Activated B cell treated with CpG ODN at 0.5 μM for 24 hours (primary cell): ENCODE measurements at regions not wholly inside any gene's neighbourhood (a gene's known extent, or its start where the extent isn't known, plus 50 kb on each side); places are given as distances from the start of the nearest gene placed in this dataset.

Source experiments
- ATAC-seq: fragments of 200-7000 bp; cut with Tn5 transposase; one replicate; pipeline ENCODE4 v1.10.0; 2021; ENCODE audit warnings: low read depth, mild to moderate bottlenecking, moderate library complexity
- CTCF ChIA-PET: fragments of 350-600 bp; sonication (Branson Sonifier 250); formaldehyde crosslinking; loops from one replicate; lab custom pipeline; 2021; ENCODE audit warnings: antibody characterized with exemption; lab: Charles Lee
- POLR2A ChIA-PET: fragments of 350-600 bp; sonication (Branson Sonifier 250); formaldehyde crosslinking; loops from one replicate; lab custom pipeline; 2021; ENCODE audit warnings: antibody characterized with exemption; lab: Charles Lee
- DNase-seq: peaks from one replicate; pipeline ENCODE4 v3.0.0; 2022
- H3K27ac Mint-ChIP-seq: one replicate; pipeline ENCODE4 v1.8.0; 2020; ENCODE audit warnings: mixed read lengths
- H3K27me3 Mint-ChIP-seq: one replicate; pipeline ENCODE4 v1.8.0; 2021; ENCODE audit warnings: mixed read lengths
- H3K36me3 Mint-ChIP-seq: one replicate; pipeline ENCODE4 v1.8.0; 2021; ENCODE audit warnings: low read depth, mixed read lengths
- H3K4me1 Mint-ChIP-seq: one replicate; pipeline ENCODE4 v1.8.0; 2021; ENCODE audit warnings: mixed read lengths
- H3K4me3 Mint-ChIP-seq: one replicate; pipeline ENCODE4 v1.8.0; 2020; ENCODE audit warnings: mild to moderate bottlenecking, mixed read lengths
- H3K9me3 Mint-ChIP-seq: one replicate; pipeline ENCODE4 v1.8.0; 2020; ENCODE audit warnings: mixed read lengths
- CTCF ChIP-seq: fragments of 200-600 bp; IDR thresholded peaks from one replicate; pipeline ENCODE4 v1.8.0; 2022; ENCODE audit warnings: antibody characterized with exemption, mild to moderate bottlenecking
- intact Hi-C: fragments of 100-400 bp; cut with micrococcal nuclease; formaldehyde crosslinking; loops from one replicate; pipeline ENCODE4 v1.15.1; 2024

- TF ChIP-seq CTCF = no peak
- peak overlapping the region; percentile 60 for H3K27ac Mint-ChIP-seq
- ChIA-PET POLR2A (interaction anchor here (1.3 kb wide), 1 partner anchor 26 kb away, joined by 3 read pairs; no protein-coding TSS in a partner anchor), CTCF (no interaction called here)
- H3K27me3 Mint-ChIP-seq = no peaks in the 10 kb centered on the region
- peaks cover 83% of the 10 kb centered on the region for H3K4me1 Mint-ChIP-seq
- H3K4me3 Mint-ChIP-seq = no peak overlapping the region
- intact Hi-C loops = loop anchor here (10.0 kb wide), 2 partner anchors 770 to 1520 kb away; no protein-coding TSS in a partner anchor
- H3K36me3 Mint-ChIP-seq = no peaks in the 10 kb centered on the region
- H3K9me3 Mint-ChIP-seq = no peaks in the 10 kb centered on the region
- DNase-seq (no peak), ATAC-seq (no peak)
These were observed 82.5 kb upstream of the ARID1B start for GRCh38 chr6:156694679-156695078.

- no peak for TF ChIP-seq CTCF
- peak; percentile 49 for ATAC-seq
- Mint-ChIP-seq H3K4me1 (peaks cover 77% of the 10 kb centered on the region), H3K27ac (peak overlapping the region; percentile 92), H3K9me3 (no peaks in the 10 kb centered on the region), H3K27me3 (no peaks in the 10 kb centered on the region), H3K36me3 (peaks cover 8% of the 10 kb centered on the region), H3K4me3 (peak overlapping the region; percentile 61)
- ChIA-PET CTCF (no interaction called here), POLR2A (interaction anchor here (0.6 to 8.7 kb wide), 15 partner anchors 9 to 570 kb away, joined by 3 to 155 read pairs (median 4); partner anchors contain the start of gene ARID1B)
- DNase-seq = no peak
- intact Hi-C loops = loop anchor here (1.0 to 10.0 kb wide), 4 partner anchors 8 to 1516 kb away; no protein-coding TSS in a partner anchor
These were observed 86.2 kb upstream of the ARID1B start for GRCh38 chr6:156691018-156691417.

GRCh38 chr6:156689656-156690055 is 87.5 kb upstream of the ARID1B start:
- peaks cover 72% of the 10 kb centered on the region for H3K4me1 Mint-ChIP-seq
- H3K9me3 Mint-ChIP-seq = no peaks in the 10 kb centered on the region
- peaks cover 8% of the 10 kb centered on the region for H3K36me3 Mint-ChIP-seq
- H3K27ac Mint-ChIP-seq = peak overlapping the region; percentile 92
- ChIA-PET POLR2A (interaction anchor here (0.5 to 8.7 kb wide), 12 partner anchors 8 to 331 kb away, joined by 3 to 155 read pairs (median 4); partner anchors contain the start of gene ARID1B), CTCF (interaction anchor here (1.3 kb wide), 1 partner anchor 8 kb away, joined by 4 read pairs; no protein-coding TSS in a partner anchor)
- intact Hi-C loops = loop anchor here (10.0 kb wide), 3 partner anchors 295 to 1515 kb away; no protein-coding TSS in a partner anchor
- no peak for DNase-seq
- TF ChIP-seq CTCF = no peak
- ATAC-seq = no peak
- no peak overlapping the region for H3K4me3 Mint-ChIP-seq
- H3K27me3 Mint-ChIP-seq = no peaks in the 10 kb centered on the region

- ChIA-PET POLR2A (interaction anchor here (1.2 to 8.7 kb wide), 6 partner anchors 9 to 103 kb away, joined by 4 to 155 read pairs (median 31); partner anchors contain the start of gene ARID1B), CTCF (interaction anchor here (1.6 kb wide), 1 partner anchor 32 kb away, joined by 5 read pairs; no protein-coding TSS in a partner anchor)
- Mint-ChIP-seq H3K36me3 (peaks cover 8% of the 10 kb centered on the region), H3K27ac (peak overlapping the region; percentile 92), H3K4me1 (peaks cover 67% of the 10 kb centered on the region), H3K27me3 (no peaks in the 10 kb centered on the region), H3K4me3 (peak overlapping the region; percentile 87), H3K9me3 (no peaks in the 10 kb centered on the region)
- intact Hi-C loops = loop anchor here (1.0 to 10.0 kb wide), 2 partner anchors 9 to 294 kb away; no protein-coding TSS in a partner anchor
- no peak for TF ChIP-seq CTCF
- DNase-seq (no peak), ATAC-seq (no peak)
These were observed 88.6 kb upstream of the ARID1B start for GRCh38 chr6:156688620-156688971.
